Heart left ventricle (tissue), 13 donors: ENCODE measurements at regions not wholly inside any gene's neighbourhood (a gene's known extent, or its start where the extent isn't known, plus 50 kb on each side); places are given as distances from the start of the nearest gene placed in this dataset.

Experiments
- POLR2A ChIP-seq, 2 donors: fragments of 450-650 bp; IDR thresholded peaks; one replicate each; pipeline ENCODE4 v1.6.1; 2017; ENCODE audit warnings: antibody characterized with exemption in 2 of 2, mild to moderate bottlenecking in 2 of 2, moderate library complexity in 2 of 2
- TF ChIP-seq, protein P1 (sequence below), 12 donors: fragments of 200-600 bp; sonication (generic) in 4 of 12; IDR thresholded peaks; one replicate each; pipeline versions ENCODE4 v1.5.0 to v1.8.0; 2018 to 2022; ENCODE audit warnings: antibody characterized with exemption in 12 of 12, mild to moderate bottlenecking in 5 of 12
- donor health status: ischemic (EF 13 %, LVEDD 7.1; RV severe dilation, severe dysfunction).
- donor health status: DM: no; HTN: yes; CAD: no.
- donor health status: DM: no; HTN: no; CAD: no.
- donor health status: ischemic (EF 25% LVEDD 6.9; RV normal size, moderate dysfunction).
- donor health status: ischemic (EF 25% LVEDD 5.7; RV mildly dilated, moderate dysfunction).
- donor health status: ischemic (EF 35%, LVEDD 5.7; RV mildly dilated, moderate dysfunction).
- donor health status: nonischemic (EF 11% LVEDD 7.7; RV severe dilation, severe dysfunction).
- donor health status: DM: yes; HTN: yes; CAD: no.
- donor health status: PGD.
- donor health status: ischemic (EF 29% LVEDD 5.4; RV normal size, mild dysfunction).
- donor health status: nonischemic (EF 23%, LVEDD 6.1; RV moderate dilation, normal function).

GRCh38 chr10:78771260-78771659 is 297.5 kb upstream of the ZMIZ1 start:
- TF ChIP-seq, protein P1, sequence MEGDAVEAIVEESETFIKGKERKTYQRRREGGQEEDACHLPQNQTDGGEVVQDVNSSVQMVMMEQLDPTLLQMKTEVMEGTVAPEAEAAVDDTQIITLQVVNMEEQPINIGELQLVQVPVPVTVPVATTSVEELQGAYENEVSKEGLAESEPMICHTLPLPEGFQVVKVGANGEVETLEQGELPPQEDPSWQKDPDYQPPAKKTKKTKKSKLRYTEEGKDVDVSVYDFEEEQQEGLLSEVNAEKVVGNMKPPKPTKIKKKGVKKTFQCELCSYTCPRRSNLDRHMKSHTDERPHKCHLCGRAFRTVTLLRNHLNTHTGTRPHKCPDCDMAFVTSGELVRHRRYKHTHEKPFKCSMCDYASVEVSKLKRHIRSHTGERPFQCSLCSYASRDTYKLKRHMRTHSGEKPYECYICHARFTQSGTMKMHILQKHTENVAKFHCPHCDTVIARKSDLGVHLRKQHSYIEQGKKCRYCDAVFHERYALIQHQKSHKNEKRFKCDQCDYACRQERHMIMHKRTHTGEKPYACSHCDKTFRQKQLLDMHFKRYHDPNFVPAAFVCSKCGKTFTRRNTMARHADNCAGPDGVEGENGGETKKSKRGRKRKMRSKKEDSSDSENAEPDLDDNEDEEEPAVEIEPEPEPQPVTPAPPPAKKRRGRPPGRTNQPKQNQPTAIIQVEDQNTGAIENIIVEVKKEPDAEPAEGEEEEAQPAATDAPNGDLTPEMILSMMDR (IDR thresholded peaks at IDR 0.05): no peak
- TF ChIP-seq POLR2A (IDR thresholded peaks at IDR 0.05): no peak
